HCT116 (cell line): ENCODE measurements at regions not wholly inside any gene's neighbourhood (a gene's known extent, or its start where the extent isn't known, plus 50 kb on each side); places are given as distances from the start of the nearest gene placed in this dataset.

Source experiments
- ATAC-seq: fragments of 200-7000 bp; cut with Tn5 transposase; 2 replicates; pipeline ENCODE4 v1.9.1; 2020; ENCODE audit warnings: mild to moderate bottlenecking, moderate library complexity
- BruUV-seq: library from RNA; stranded (reverse); fragments of 400-500 nt; replicated peaks from 2 replicates; lab custom pipeline; 2021; lab: Mats Ljungman, UMichigan
- CTCF ChIA-PET: fragments of 300-600 bp; sonication (Branson Sonifier 250); formaldehyde crosslinking; loops from one replicate; lab custom pipeline; 2021; ENCODE audit warnings: antibody characterized with exemption; lab: Charles Lee
- POLR2A ChIA-PET: fragments of 300-600, 350-600 bp; sonication (Branson Sonifier 250); formaldehyde crosslinking; loops from one replicate; lab custom pipeline; 2021; ENCODE audit warnings: antibody characterized with exemption; lab: Charles Lee
- RAD21 ChIA-PET, 2 experiments: fragments of 300-600 bp; sonication (Branson Sonifier 250); formaldehyde crosslinking; loops; one replicate each; lab custom pipeline; 2023; ENCODE audit warnings: low total read pairs in 2 of 2; ENCODE audit not compliant: uncharacterized antibody in 2 of 2, unreplicated experiment in 2 of 2, low non-redundant PET in 1 of 2; lab: Charles Lee
- DNase-seq: peaks from one replicate; pipeline ENCODE4 v3.0.0-alpha.2; 2010; ENCODE audit warnings: low read depth, low spot score
- H2AFZ ChIP-seq: fragments of 200-600 bp; shearing (Covaris generic), sonication (generic); 2 replicates; pipeline ENCODE4 v1.6.1; 2017; ENCODE audit warnings: low read depth, mixed run types, mixed read lengths, antibody characterized with exemption, low read length; ENCODE audit not compliant: poor library complexity, severe bottlenecking
- H3K27ac ChIP-seq: 2 replicates; pipeline ENCODE4 v1.5.1; 2012; ENCODE audit warnings: low read depth, low read length
- H3K27me3 ChIP-seq: fragments of 200-600 bp; sonication (generic); 2 replicates; pipeline ENCODE4 v1.6.1; 2016; ENCODE audit warnings: mixed run types, low read length, mixed read lengths; ENCODE audit not compliant: insufficient read depth
- H3K36me3 ChIP-seq, 2 experiments: fragments of 200-500 bp in 1 of 2; fragments of 200-600 bp in 1 of 2; sonication (Bioruptor generic) in 1 of 2; sonication (generic) in 1 of 2; 2 replicates each; pipeline versions ENCODE4 v1.5.1 to v1.6.1; 2014 to 2016; ENCODE audit warnings: low read length in 2 of 2, inconsistent platforms in 1 of 2, mixed read lengths in 1 of 2, mixed run types in 1 of 2; ENCODE audit not compliant: insufficient read depth in 2 of 2, control insufficient read depth in 1 of 2
- H3K4me1 ChIP-seq, 2 experiments: fragments of 200-600 bp in 1 of 2; sonication (generic) in 1 of 2; 2 replicates each; pipeline versions ENCODE4 v1.5.1 to v1.6.1; 2012 to 2017; ENCODE audit warnings: low read length in 2 of 2, inconsistent platforms in 1 of 2, mild to moderate bottlenecking in 1 of 2, mixed read lengths in 1 of 2, mixed run types in 1 of 2, moderate library complexity in 1 of 2; ENCODE audit not compliant: insufficient read depth in 2 of 2, control insufficient read depth in 1 of 2
- H3K4me2 ChIP-seq: fragments of 200-600 bp; sonication (generic); 2 replicates; pipeline ENCODE4 v1.6.1; 2017; ENCODE audit warnings: mixed run types, low read length, mixed read lengths
- H3K4me3 ChIP-seq, 2 experiments: fragments of 200-600 bp in 1 of 2; sonication (generic) in 1 of 2; replicated peaks in 1 of 2; 2 replicates each; pipeline ENCODE4 v1.5.1; 2011 to 2016; ENCODE audit warnings: low read length in 2 of 2, control low read depth in 1 of 2, low read depth in 1 of 2, mild to moderate bottlenecking in 1 of 2, mixed read lengths in 1 of 2, mixed run types in 1 of 2
- H3K79me2 ChIP-seq: fragments of 200-600 bp; sonication (generic); 2 replicates; pipeline ENCODE4 v1.6.1; 2017; ENCODE audit warnings: mild to moderate bottlenecking, mixed run types, low read length, moderate library complexity, mixed read lengths; ENCODE audit not compliant: insufficient read depth
- H3K9ac ChIP-seq: fragments of 200-600 bp; sonication (generic); 2 replicates; pipeline ENCODE4 v1.6.1; 2016; ENCODE audit warnings: low read length, mixed read lengths
- H3K9me2 ChIP-seq: fragments of 200-600 bp; sonication (generic), shearing (Covaris generic); 2 replicates; pipeline ENCODE4 v1.6.1; 2017; ENCODE audit warnings: mixed run types, mild to moderate bottlenecking, moderate library complexity; ENCODE audit not compliant: insufficient read depth
- H3K9me3 ChIP-seq, 2 experiments: fragments of 200-500 bp in 1 of 2; fragments of 200-600 bp in 1 of 2; sonication (Bioruptor generic) in 1 of 2; sonication (generic) in 1 of 2; 2 replicates each; pipeline ENCODE4 v1.6.1; 2014 to 2017; ENCODE audit warnings: low read length in 2 of 2, mixed read lengths in 2 of 2, inconsistent platforms in 1 of 2, low read depth in 1 of 2, mild to moderate bottlenecking in 1 of 2, mixed run types in 1 of 2, moderate library complexity in 1 of 2; ENCODE audit not compliant: control insufficient read depth in 1 of 2, insufficient read depth in 1 of 2
- H4K20me1 ChIP-seq: fragments of 200-600 bp; sonication (generic), shearing (Covaris generic); 2 replicates; pipeline ENCODE4 v1.6.1; 2017; ENCODE audit warnings: mixed run types, mild to moderate bottlenecking, moderate library complexity; ENCODE audit not compliant: insufficient read depth
- CBX3 ChIP-seq: IDR thresholded peaks from 2 replicates; pipeline ENCODE4 v1.6.1; 2012; ENCODE audit warnings: low read depth
- CEBPB ChIP-seq: IDR thresholded peaks from 2 replicates; pipeline ENCODE4 v1.6.1; 2012; ENCODE audit warnings: low read depth
- EGR1 ChIP-seq: IDR thresholded peaks from 2 replicates; pipeline ENCODE4 v1.6.1; 2012; ENCODE audit warnings: low read depth
- EZH2 ChIP-seq: fragments of 200-600 bp; sonication (generic); IDR thresholded peaks from 2 replicates; pipeline ENCODE4 v1.6.1; 2017; ENCODE audit warnings: antibody characterized with exemption, mixed run types
- FOSL1 ChIP-seq: IDR thresholded peaks from 2 replicates; pipeline ENCODE4 v1.6.1; 2012; ENCODE audit warnings: low read depth
- POLR2A ChIP-seq: IDR thresholded peaks from 2 replicates; pipeline ENCODE4 v1.7.0; 2011; ENCODE audit warnings: borderline replicate concordance; ENCODE audit not compliant: insufficient read depth, insufficient read length; ENCODE audit errors: extremely low read depth
- RAD21 ChIP-seq: IDR thresholded peaks from 2 replicates; pipeline ENCODE4 v1.6.1; 2012; ENCODE audit warnings: low read depth, mild to moderate bottlenecking
- YY1 ChIP-seq: IDR thresholded peaks from 2 replicates; pipeline ENCODE4 v1.6.1; 2011; ENCODE audit warnings: low read length, low read depth, moderate library complexity, mild to moderate bottlenecking; ENCODE audit not compliant: insufficient replicate concordance; ENCODE audit errors: extremely low read depth
- ZBTB33 ChIP-seq: IDR thresholded peaks from 2 replicates; pipeline ENCODE4 v1.6.1; 2011; ENCODE audit warnings: mild to moderate bottlenecking, low read length, moderate library complexity; ENCODE audit not compliant: insufficient replicate concordance; ENCODE audit errors: extremely low read depth
- intact Hi-C: fragments of 100-400 bp; cut with micrococcal nuclease; formaldehyde crosslinking; loops from 2 replicates; pipeline ENCODE4 v1.10.0; 2022
- TF ChIP-seq, protein P1 (sequence below): IDR thresholded peaks from 2 replicates; pipeline ENCODE4 v1.6.1; 2012; ENCODE audit warnings: low read depth
- TF ChIP-seq, protein P2 (sequence below), 3 experiments: fragments of 200-600 bp in 1 of 3; sonication (generic) in 1 of 3; IDR thresholded peaks in 2 of 3; conservative IDR thresholded peaks in 1 of 3; 2 replicates each; pipeline ENCODE4 v1.5.1; 2012 to 2017; ENCODE audit warnings: low read depth in 2 of 3, low read length in 2 of 3, antibody characterized with exemption in 1 of 3, borderline replicate concordance in 1 of 3, control low read depth in 1 of 3, mild to moderate bottlenecking in 1 of 3, mixed read lengths in 1 of 3, mixed run types in 1 of 3, moderate library complexity in 1 of 3; ENCODE audit not compliant: insufficient read depth in 1 of 3
- TF ChIP-seq, protein P3 (sequence below): IDR thresholded peaks from 2 replicates; pipeline ENCODE4 v1.6.1; 2012

GRCh38 chr9:79279356-79279755 is 292.4 kb upstream of the TLE4 start:
- no peaks in the 10 kb centered on the region; a peak in 2 of 4 replicates for H3K9me3 ChIP-seq
- no peak overlapping the region for H3K27ac ChIP-seq
- no peaks in the 10 kb centered on the region for H3K9me2 ChIP-seq
- no TSS peak for BruUV-seq
- ChIA-PET CTCF (no interaction called here), POLR2A (no interaction called here), RAD21 (no interaction called here)
- H3K36me3 ChIP-seq = no peaks in the 10 kb centered on the region
- no peaks in the 10 kb centered on the region for H3K27me3 ChIP-seq
- no peak overlapping the region for H2AFZ ChIP-seq
- TF ChIP-seq EGR1 (no peak), CBX3 (no peak), EZH2 (no peak)
- ATAC-seq (no peak), DNase-seq (no peak)
- H3K9ac ChIP-seq = no peak overlapping the region
- H3K4me3 ChIP-seq = no peak overlapping the region
- H4K20me1 ChIP-seq = no peaks in the 10 kb centered on the region
- intact Hi-C loops = no loop called here
- no peaks in the 10 kb centered on the region for H3K79me2 ChIP-seq
- H3K4me2 ChIP-seq = no peak overlapping the region
- no peaks in the 10 kb centered on the region for H3K4me1 ChIP-seq

DNA sequence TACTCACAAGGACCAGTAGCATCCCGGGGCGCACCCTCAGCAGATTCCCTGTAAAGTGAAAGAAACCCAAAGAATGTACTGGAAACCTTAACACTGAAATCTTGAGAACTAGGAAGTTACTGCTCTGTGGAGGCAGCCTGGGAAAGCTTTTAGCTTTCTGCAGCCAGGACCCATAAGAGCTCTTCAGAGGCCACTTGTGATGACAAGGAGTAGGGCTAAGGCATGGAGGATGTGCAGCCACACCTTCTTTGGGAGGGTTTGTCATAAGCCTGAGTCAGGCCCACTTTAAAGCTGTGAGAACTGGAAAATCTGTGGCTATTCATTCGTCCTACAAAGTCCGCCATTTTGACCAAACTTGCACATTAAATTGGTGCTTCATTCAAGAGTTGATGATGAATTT is 291.1 kb upstream of the TLE4 start:
- no peak for TF ChIP-seq ZBTB33
- TF ChIP-seq CEBPB = no peak
- no peak for TF ChIP-seq YY1
- TF ChIP-seq RAD21 = no peak
- TF ChIP-seq CBX3 = no peak
- TF ChIP-seq, protein P1, sequence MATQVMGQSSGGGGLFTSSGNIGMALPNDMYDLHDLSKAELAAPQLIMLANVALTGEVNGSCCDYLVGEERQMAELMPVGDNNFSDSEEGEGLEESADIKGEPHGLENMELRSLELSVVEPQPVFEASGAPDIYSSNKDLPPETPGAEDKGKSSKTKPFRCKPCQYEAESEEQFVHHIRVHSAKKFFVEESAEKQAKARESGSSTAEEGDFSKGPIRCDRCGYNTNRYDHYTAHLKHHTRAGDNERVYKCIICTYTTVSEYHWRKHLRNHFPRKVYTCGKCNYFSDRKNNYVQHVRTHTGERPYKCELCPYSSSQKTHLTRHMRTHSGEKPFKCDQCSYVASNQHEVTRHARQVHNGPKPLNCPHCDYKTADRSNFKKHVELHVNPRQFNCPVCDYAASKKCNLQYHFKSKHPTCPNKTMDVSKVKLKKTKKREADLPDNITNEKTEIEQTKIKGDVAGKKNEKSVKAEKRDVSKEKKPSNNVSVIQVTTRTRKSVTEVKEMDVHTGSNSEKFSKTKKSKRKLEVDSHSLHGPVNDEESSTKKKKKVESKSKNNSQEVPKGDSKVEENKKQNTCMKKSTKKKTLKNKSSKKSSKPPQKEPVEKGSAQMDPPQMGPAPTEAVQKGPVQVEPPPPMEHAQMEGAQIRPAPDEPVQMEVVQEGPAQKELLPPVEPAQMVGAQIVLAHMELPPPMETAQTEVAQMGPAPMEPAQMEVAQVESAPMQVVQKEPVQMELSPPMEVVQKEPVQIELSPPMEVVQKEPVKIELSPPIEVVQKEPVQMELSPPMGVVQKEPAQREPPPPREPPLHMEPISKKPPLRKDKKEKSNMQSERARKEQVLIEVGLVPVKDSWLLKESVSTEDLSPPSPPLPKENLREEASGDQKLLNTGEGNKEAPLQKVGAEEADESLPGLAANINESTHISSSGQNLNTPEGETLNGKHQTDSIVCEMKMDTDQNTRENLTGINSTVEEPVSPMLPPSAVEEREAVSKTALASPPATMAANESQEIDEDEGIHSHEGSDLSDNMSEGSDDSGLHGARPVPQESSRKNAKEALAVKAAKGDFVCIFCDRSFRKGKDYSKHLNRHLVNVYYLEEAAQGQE = no peak
- no peak for TF ChIP-seq POLR2A
- TF ChIP-seq FOSL1 = no peak
- TF ChIP-seq, protein P2, sequence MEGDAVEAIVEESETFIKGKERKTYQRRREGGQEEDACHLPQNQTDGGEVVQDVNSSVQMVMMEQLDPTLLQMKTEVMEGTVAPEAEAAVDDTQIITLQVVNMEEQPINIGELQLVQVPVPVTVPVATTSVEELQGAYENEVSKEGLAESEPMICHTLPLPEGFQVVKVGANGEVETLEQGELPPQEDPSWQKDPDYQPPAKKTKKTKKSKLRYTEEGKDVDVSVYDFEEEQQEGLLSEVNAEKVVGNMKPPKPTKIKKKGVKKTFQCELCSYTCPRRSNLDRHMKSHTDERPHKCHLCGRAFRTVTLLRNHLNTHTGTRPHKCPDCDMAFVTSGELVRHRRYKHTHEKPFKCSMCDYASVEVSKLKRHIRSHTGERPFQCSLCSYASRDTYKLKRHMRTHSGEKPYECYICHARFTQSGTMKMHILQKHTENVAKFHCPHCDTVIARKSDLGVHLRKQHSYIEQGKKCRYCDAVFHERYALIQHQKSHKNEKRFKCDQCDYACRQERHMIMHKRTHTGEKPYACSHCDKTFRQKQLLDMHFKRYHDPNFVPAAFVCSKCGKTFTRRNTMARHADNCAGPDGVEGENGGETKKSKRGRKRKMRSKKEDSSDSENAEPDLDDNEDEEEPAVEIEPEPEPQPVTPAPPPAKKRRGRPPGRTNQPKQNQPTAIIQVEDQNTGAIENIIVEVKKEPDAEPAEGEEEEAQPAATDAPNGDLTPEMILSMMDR (IDR thresholded peaks at IDR 0.05 in 2 of 3, conservative IDR thresholded peaks at IDR 0.05 in 1 of 3; ENCODE audit: borderline replicate concordance in 1 of 3, insufficient read depth in 1 of 3, low read depth in 2 of 3, low read length in 2 of 3) = no peak
- TF ChIP-seq, protein P3, sequence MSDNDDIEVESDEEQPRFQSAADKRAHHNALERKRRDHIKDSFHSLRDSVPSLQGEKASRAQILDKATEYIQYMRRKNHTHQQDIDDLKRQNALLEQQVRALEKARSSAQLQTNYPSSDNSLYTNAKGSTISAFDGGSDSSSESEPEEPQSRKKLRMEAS = no peak
- Histone ChIP-seq H3K79me2 (no peaks in the 10 kb centered on the region), H3K4me2 (no peak overlapping the region), H3K27ac (no peak overlapping the region), H3K4me1 (no peaks in the 10 kb centered on the region), H3K9me2 (no peaks in the 10 kb centered on the region), H3K9me3 (no peaks in the 10 kb centered on the region; a peak in 2 of 4 replicates), H3K36me3 (no peaks in the 10 kb centered on the region), H3K9ac (no peak overlapping the region), H3K27me3 (no peaks in the 10 kb centered on the region), H4K20me1 (no peaks in the 10 kb centered on the region), H2AFZ (no peak overlapping the region), H3K4me3 (no peak overlapping the region)
- intact Hi-C loops = no loop called here
- POLR2A ChIA-PET = no interaction called here
- CTCF ChIA-PET = no interaction called here
- ATAC-seq = no peak
- RAD21 ChIA-PET = no interaction called here
- no TSS peak for BruUV-seq
- DNase-seq = no peak
